GM06990 (cell line): ENCODE measurements at regions not wholly inside any gene's neighbourhood (a gene's known extent, or its start where the extent isn't known, plus 50 kb on each side); places are given as distances from the start of the nearest gene placed in this dataset.
"Not testable (repeated sequence)": the region's sequence is repeated elsewhere in the genome, so short reads cannot be mapped to it uniquely, and the experiment has no call there.

Source experiments
- DNase-seq: peaks from one replicate; pipeline ENCODE4 v3.0.0-alpha.2; 2011; ENCODE audit not compliant: insufficient read length; ENCODE audit errors: extremely low read depth
- H3K27me3 ChIP-seq: replicated peaks from 2 replicates; pipeline ENCODE4 v1.6.0; 2011; ENCODE audit warnings: low read length; ENCODE audit not compliant: control insufficient read depth, insufficient read depth
- H3K36me3 ChIP-seq: 2 replicates; pipeline ENCODE4 v1.5.1; 2011; ENCODE audit warnings: low read length; ENCODE audit not compliant: control insufficient read depth, insufficient read depth
- H3K4me3 ChIP-seq: replicated peaks from 2 replicates; pipeline ENCODE4 v1.5.1; 2011; ENCODE audit warnings: low read depth, mild to moderate bottlenecking, control low read depth, low read length
- CTCF ChIP-seq: IDR thresholded peaks from 2 replicates; pipeline ENCODE4 v1.5.1; 2011; ENCODE audit warnings: low read length, control low read depth, mild to moderate bottlenecking, inconsistent platforms; ENCODE audit not compliant: insufficient read depth, poor library complexity, severe bottlenecking

- no peak for DNase-seq
- Histone ChIP-seq H3K27me3 (no peaks in the 10 kb centered on the region; the same call in 1 of the 2 replicates), H3K36me3 (no peaks in the 10 kb centered on the region), H3K4me3 (no peak overlapping the region)
- no peak for TF ChIP-seq CTCF
Observed at GRCh38 chr14:105627701-105628100, 101.3 kb downstream of the TMEM121 start.

DNA sequence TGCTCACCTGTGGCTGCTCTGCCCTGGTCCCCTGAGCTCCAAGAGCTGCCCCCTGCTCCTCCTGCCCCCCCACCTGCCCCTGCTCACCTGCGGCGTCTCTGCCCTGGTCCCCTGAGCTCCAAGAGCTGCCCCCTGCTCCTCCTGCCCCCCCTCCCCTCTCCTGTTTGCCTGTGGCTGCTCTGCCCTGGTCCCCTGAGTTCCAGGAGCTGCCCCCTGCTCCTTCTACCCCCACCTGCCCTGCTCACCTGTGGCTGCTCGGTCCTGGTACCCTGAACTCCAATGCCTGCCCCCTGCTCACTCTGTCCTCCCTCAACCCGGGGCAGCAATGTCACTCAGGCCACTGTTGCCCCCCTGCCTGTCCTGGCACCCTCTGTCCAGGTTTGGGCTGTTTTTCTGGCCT, 101.7 kb downstream of the TMEM121 start:
- not testable (repeated sequence) for H3K4me3 ChIP-seq, DNase-seq, H3K36me3 ChIP-seq, H3K27me3 ChIP-seq

DNA sequence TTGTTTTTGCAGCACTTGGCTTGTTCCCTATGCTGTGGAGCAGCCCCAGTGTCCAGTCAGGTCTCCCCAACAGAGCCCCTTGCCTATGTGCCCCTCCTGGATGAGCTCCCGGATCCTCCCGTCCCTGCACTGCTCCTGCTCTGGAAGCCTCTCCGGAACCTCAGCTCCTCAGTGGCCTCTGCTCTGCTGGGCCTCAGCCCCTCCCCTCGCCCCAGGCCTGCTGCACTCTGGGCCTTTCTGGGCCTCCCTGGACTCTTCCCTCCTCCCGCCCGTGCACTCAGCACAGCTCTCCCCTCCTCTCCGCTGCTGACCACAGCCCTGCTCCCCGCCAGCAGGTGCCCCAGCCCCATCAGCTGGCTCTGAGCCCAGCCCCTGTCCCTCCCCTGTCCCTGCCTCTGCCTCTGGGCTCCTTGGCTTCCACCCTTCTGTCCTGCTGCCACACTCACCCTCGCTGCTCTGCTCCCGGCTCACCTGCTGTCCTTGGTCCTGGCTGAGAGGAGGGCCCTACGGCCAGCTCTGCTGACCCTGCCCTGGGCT, 102.2 kb downstream of the TMEM121 start:
- H3K4me3 ChIP-seq, DNase-seq, H3K36me3 ChIP-seq, H3K27me3 ChIP-seq: not testable (repeated sequence)

- not testable (repeated sequence) for H3K36me3 ChIP-seq, H3K27me3 ChIP-seq, DNase-seq, H3K4me3 ChIP-seq
Observed at GRCh38 chr14:105629091-105629885, 102.9 kb downstream of the TMEM121 start.

DNA sequence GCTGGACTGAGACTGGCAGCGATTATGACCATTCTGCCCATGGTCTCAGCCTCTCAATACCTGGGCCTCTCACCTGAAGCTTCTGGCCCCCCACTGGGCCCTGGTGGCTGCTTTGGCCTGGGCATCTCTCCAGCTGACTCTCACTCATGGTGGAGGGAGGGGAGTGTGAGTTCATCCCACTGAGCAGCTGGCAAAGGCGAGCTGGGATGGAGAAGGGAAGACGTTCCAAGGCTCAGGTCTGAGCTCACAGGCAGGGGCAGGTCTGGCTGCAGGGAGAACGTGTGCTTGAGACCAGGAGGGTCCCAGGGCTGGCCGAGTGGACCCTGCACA, 103.5 kb downstream of the TMEM121 start:
- no peak overlapping the region for H3K4me3 ChIP-seq
- no peaks in the 10 kb centered on the region for H3K36me3 ChIP-seq
- no peak for TF ChIP-seq CTCF
- H3K27me3 ChIP-seq: no peaks in the 10 kb centered on the region; the same call in 1 of the 2 replicates
- DNase-seq: no peak

DNA sequence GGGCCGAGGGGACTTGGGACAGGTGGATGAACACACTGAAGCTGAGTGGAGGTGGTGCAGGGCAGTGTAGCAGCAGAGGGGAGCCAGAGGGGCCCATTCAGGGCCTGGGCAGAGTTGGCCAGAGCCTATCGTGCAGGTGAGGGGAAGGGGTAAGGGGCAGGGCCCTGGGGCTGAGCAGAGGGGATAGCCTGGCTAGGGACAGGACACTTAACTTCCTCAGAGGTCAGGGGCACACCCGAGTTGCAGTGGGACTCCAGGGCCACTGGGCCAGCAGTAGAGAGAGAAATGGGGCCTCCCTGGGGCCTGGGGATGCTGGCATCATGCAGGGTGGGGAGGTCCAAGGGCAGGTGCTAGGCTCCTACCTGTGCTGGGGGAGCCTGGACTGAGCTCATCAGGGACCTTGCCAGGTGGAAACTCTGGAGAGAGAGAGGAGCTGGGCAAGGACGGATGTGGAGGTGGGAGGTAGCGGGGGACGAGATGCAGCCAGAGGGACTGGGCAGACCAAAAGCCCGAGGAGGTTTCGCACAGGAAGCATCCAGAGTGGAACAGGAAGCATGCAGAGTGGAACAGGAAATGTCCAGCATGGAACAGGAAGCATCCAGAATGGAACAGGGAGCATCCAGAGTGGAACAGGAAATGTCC, 104.0 kb downstream of the TMEM121 start:
- not testable (repeated sequence) for H3K27me3 ChIP-seq, H3K4me3 ChIP-seq, DNase-seq

GRCh38 chr14:105630935-105631779, 104.8 kb downstream of the TMEM121 start:
- DNase-seq, H3K27me3 ChIP-seq, H3K36me3 ChIP-seq, H3K4me3 ChIP-seq: not testable (repeated sequence)

More for the DNA sequence above, 104.0 kb downstream of the TMEM121 start:
- H3K36me3 ChIP-seq: not testable (repeated sequence)

DNA sequence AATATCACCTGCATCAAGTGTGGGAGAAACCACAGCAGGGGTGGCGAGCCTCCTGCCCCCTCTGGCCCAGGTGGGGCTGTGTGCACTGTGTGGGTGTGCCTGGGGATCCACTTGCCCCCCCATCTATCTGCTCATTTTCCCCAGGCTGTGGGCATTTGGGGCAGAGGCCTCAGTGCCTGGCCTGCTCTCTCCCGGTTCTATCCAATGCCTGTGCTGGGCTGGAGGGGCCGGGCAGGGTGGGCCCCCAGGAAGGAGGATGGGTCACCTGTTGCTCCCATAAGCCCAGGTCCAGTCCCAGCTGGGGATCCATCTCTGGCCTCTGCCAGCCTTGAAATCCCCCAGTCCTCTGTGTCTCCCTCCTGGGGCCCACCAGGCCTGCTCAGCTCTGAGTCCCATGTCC, 105.6 kb downstream of the TMEM121 start:
- Histone ChIP-seq H3K36me3 (no peaks in the 10 kb centered on the region), H3K27me3 (no peaks in the 10 kb centered on the region; the same call in 1 of the 2 replicates), H3K4me3 (no peak overlapping the region)
- no peak for TF ChIP-seq CTCF
- DNase-seq: no peak

DNA sequence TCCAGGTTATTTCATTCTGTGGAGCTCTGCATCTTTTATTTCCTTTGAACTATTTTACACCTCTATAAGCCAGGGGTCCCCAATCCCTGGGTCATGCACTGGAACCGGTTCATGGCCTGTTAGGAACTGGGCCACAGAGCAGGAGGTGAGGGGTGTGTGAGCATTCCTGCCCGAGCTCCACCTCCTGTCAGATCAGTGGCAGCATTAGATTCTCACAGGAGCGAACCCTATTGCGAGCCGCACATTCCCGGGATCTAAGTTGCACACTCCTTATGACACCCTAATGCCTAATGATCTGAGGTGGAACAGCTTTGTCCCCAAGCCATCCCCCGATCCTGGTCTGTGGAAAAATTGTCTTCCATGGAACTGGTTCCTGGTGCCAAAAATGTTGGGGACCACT, 107.2 kb downstream of the TMEM121 start:
- DNase-seq, H3K36me3 ChIP-seq, H3K4me3 ChIP-seq, H3K27me3 ChIP-seq: not testable (repeated sequence)
